Panc1 (cell line): ENCODE measurements at regions not wholly inside any gene's neighbourhood (a gene's known extent, or its start where the extent isn't known, plus 50 kb on each side); places are given as distances from the start of the nearest gene placed in this dataset.

Experiments
- POLR2AphosphoS5 ChIP-seq: IDR thresholded peaks from 2 replicates; pipeline ENCODE4 v1.6.1; 2012; ENCODE audit warnings: mild to moderate bottlenecking, low read depth, low read length, moderate library complexity
- TF ChIP-seq, protein P1 (sequence below): fragments of 450-650 bp; IDR thresholded peaks from 2 replicates; pipeline ENCODE4 v1.5.1; 2017; ENCODE audit warnings: mild to moderate bottlenecking

GRCh38 chr14:65853407-65853955 lies 441.0 kb downstream of the FUT8 start:
- TF ChIP-seq, protein P1, sequence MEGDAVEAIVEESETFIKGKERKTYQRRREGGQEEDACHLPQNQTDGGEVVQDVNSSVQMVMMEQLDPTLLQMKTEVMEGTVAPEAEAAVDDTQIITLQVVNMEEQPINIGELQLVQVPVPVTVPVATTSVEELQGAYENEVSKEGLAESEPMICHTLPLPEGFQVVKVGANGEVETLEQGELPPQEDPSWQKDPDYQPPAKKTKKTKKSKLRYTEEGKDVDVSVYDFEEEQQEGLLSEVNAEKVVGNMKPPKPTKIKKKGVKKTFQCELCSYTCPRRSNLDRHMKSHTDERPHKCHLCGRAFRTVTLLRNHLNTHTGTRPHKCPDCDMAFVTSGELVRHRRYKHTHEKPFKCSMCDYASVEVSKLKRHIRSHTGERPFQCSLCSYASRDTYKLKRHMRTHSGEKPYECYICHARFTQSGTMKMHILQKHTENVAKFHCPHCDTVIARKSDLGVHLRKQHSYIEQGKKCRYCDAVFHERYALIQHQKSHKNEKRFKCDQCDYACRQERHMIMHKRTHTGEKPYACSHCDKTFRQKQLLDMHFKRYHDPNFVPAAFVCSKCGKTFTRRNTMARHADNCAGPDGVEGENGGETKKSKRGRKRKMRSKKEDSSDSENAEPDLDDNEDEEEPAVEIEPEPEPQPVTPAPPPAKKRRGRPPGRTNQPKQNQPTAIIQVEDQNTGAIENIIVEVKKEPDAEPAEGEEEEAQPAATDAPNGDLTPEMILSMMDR: no peak
- no peak for TF ChIP-seq POLR2AphosphoS5
